ENCODE measurements at regions not wholly inside any gene's neighbourhood (a gene's known extent, or its start where the extent isn't known, plus 50 kb on each side); places are given as distances from the start of the nearest gene placed in this dataset.
A peak's percentile ranks its signal among the peaks of the same experiment; 100 is the strongest.

- H3K36me3 ChIP-seq (ENCODE audit: control insufficient read depth in 1 of 2, insufficient read depth in 2 of 2, low read length in 2 of 2) = no peaks in the 10 kb centered on the region
- TF ChIP-seq YY1 (IDR thresholded peaks at IDR 0.05; ENCODE audit: extremely low read depth, insufficient replicate concordance, low read depth, low read length) (no peak), EZH2phosphoT487 (IDR thresholded peaks at IDR 0.05; ENCODE audit: borderline replicate concordance) (no peak)
- peaks cover under 1 to 11% of the 10 kb centered on the region in 2 experiments; a peak in 3 of 4 replicates for H3K4me1 ChIP-seq (ENCODE audit: control insufficient read depth in 1 of 2, insufficient read depth in 2 of 2, low read length in 2 of 2)
- no TSS peak for BruUV-seq (replicated peaks)
- no peak overlapping the region for H3K27ac ChIP-seq (ENCODE audit: low read depth, low read length)
- no peak overlapping the region for H2AFZ ChIP-seq (ENCODE audit: low read depth, low read length, poor library complexity, severe bottlenecking)
- POLR2A ChIA-PET = no interaction called here
- no peaks in the 10 kb centered on the region for H3K9me2 ChIP-seq (ENCODE audit: insufficient read depth)
- H3K4me3 ChIP-seq (replicated peaks in 1 of 2; ENCODE audit: low read depth in 1 of 2, low read length in 2 of 2) = no peak overlapping the region
- peak; percentile 40; the same call in 1 of the 2 replicates for ATAC-seq
- H3K79me2 ChIP-seq (ENCODE audit: insufficient read depth, low read length) = no peaks in the 10 kb centered on the region
- intact Hi-C loops (cut with micrococcal nuclease) = no loop called here
- DNase-seq (ENCODE audit: low read depth, low spot score) = no peak
- peaks cover 6% of the 10 kb centered on the region; the same call in 1 of the 2 replicates for H3K27me3 ChIP-seq (ENCODE audit: insufficient read depth, low read length)
- RAD21 ChIA-PET (ENCODE audit: low non-redundant PET in 1 of 2, low total read pairs in 2 of 2, uncharacterized antibody in 2 of 2, unreplicated experiment in 2 of 2) = interaction anchor here in 1 of 2 experiments (0.6 kb wide), 1 partner anchor 205 kb away, joined by 6 read pairs; no protein-coding TSS in a partner anchor
- no peak overlapping the region for H3K4me2 ChIP-seq (ENCODE audit: low read length)
- no peak overlapping the region for H3K9ac ChIP-seq (ENCODE audit: low read length)
- CTCF ChIA-PET = interaction anchor here (0.6 kb wide), 1 partner anchor 9 kb away, joined by 3 read pairs; no protein-coding TSS in a partner anchor
- no peaks in the 10 kb centered on the region for H3K9me3 ChIP-seq (ENCODE audit: control insufficient read depth in 1 of 2, insufficient read depth in 1 of 2, low read depth in 1 of 2, low read length in 2 of 2)
- H4K20me1 ChIP-seq (ENCODE audit: insufficient read depth) = no peaks in the 10 kb centered on the region
Measured at GRCh38 chr9:129392093-129392541, 214.1 kb upstream of the IER5L start.

DNA sequence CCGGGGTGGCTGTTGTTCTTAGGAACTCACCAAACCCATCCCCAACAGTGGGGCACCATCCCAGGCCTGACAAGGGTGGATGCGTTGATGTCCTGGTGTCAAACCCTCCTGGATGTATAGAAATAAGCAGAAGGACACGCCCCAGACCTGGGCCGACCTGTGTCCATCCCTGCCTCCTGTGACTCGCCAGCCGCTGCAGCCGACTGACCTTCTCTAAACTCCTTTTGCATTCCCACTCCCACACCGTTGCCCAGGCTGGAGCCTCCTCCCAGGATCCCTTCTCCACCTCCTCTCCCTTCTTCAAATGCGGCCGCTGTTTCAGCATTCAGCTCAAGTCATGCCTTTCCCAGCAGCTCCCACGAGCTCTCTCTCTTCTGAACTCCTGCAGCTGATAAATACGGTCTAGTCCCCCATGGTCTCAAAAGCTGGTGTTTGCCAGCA, 213.2 kb upstream of the IER5L start:
- ATAC-seq (no peak), DNase-seq (ENCODE audit: low read depth, low spot score) (no peak)
- H3K27ac ChIP-seq (ENCODE audit: low read depth, low read length) = no peak overlapping the region; the same call in 1 of the 2 replicates
- H3K9me3 ChIP-seq (ENCODE audit: control insufficient read depth in 1 of 2, insufficient read depth in 1 of 2, low read depth in 1 of 2, low read length in 2 of 2) = no peaks in the 10 kb centered on the region
- H3K9me2 ChIP-seq (ENCODE audit: insufficient read depth) = no peaks in the 10 kb centered on the region
- CTCF ChIA-PET = no interaction called here
- no peaks in the 10 kb centered on the region for H4K20me1 ChIP-seq (ENCODE audit: insufficient read depth)
- H3K27me3 ChIP-seq (ENCODE audit: insufficient read depth, low read length) = peaks cover under 1% of the 10 kb centered on the region; the same call in 1 of the 2 replicates
- H3K9ac ChIP-seq (ENCODE audit: low read length) = no peak overlapping the region
- POLR2A ChIA-PET = no interaction called here
- intact Hi-C loops (cut with micrococcal nuclease) = no loop called here
- no peak overlapping the region for H3K4me2 ChIP-seq (ENCODE audit: low read length)
- BruUV-seq (replicated peaks) = no TSS peak
- RAD21 ChIA-PET (ENCODE audit: low non-redundant PET in 1 of 2, low total read pairs in 2 of 2, uncharacterized antibody in 2 of 2, unreplicated experiment in 2 of 2) = no interaction called here
- H2AFZ ChIP-seq (ENCODE audit: low read depth, low read length, poor library complexity, severe bottlenecking) = no peak overlapping the region
- peaks cover 9 to 19% of the 10 kb centered on the region in 2 experiments for H3K4me1 ChIP-seq (ENCODE audit: control insufficient read depth in 1 of 2, insufficient read depth in 2 of 2, low read length in 2 of 2)
- no peaks in the 10 kb centered on the region for H3K79me2 ChIP-seq (ENCODE audit: insufficient read depth, low read length)
- H3K4me3 ChIP-seq (replicated peaks in 1 of 2; ENCODE audit: low read depth in 1 of 2, low read length in 2 of 2) = no peak overlapping the region
- no peaks in the 10 kb centered on the region for H3K36me3 ChIP-seq (ENCODE audit: control insufficient read depth in 1 of 2, insufficient read depth in 2 of 2, low read length in 2 of 2)
- TF ChIP-seq FOSL1 (IDR thresholded peaks at IDR 0.05; ENCODE audit: low read depth) (no peak), MAX (IDR thresholded peaks at IDR 0.05) (no peak), ZNF274 (IDR thresholded peaks at IDR 0.05; ENCODE audit: low read depth, low read length) (no peak), TCF7L2 (IDR thresholded peaks at IDR 0.05; ENCODE audit: borderline replicate concordance, extremely low read depth, insufficient read depth, insufficient read length) (no peak)
